ENCODE measurements at regions not wholly inside any gene's neighbourhood (a gene's known extent, or its start where the extent isn't known, plus 50 kb on each side); places are given as distances from the start of the nearest gene placed in this dataset.
"Not testable (repeated sequence)": the region's sequence is repeated elsewhere in the genome, so short reads cannot be mapped to it uniquely, and the experiment has no call there.

DNA sequence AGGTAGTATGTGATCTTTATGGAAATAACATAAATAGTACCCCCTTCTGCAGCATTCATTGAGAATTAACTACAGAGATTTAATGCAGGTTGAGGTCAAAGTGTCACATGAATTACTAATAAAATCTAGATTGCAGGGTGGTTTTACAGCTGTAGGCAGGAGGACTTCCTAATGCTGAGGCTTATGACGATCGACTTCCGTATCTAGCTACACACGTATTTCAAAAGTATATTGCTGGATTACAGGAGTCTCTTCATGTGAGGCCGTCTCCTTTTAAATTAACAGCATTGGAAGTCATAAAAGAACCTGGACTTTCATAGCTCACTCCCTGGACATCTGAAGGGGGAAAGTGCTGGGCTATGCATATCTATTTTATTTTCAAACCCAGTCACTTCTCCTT lies 180.9 kb downstream of the OSTF1 start:
- Histone ChIP-seq H3F3A (ENCODE audit: insufficient read depth, low read depth) (no peaks in the 10 kb centered on the region), H3K27ac (no peak overlapping the region), H3K4me3 (no peak overlapping the region), H3K4me1 (replicated peaks; ENCODE audit: insufficient read depth) (no peaks in the 10 kb centered on the region), H2AFZ (no peak overlapping the region), H3K27me3 (ENCODE audit: insufficient read depth, low read depth) (no peaks in the 10 kb centered on the region; the same call in 1 of the 2 replicates), H4K20me1 (ENCODE audit: insufficient read depth) (no peaks in the 10 kb centered on the region), H3K9me3 (ENCODE audit: insufficient read depth, low read depth) (no peaks in the 10 kb centered on the region), H3K9me2 (ENCODE audit: insufficient read depth) (no peaks in the 10 kb centered on the region), H3K36me3 (ENCODE audit: low read depth) (no peaks in the 10 kb centered on the region), H3K79me2 (ENCODE audit: low read depth) (no peaks in the 10 kb centered on the region), H3K4me2 (no peak overlapping the region)
- CTCF ChIA-PET, result no interaction called here
- DNase-seq, result no peak
- POLR2A ChIA-PET (ENCODE audit: unreplicated experiment), result interaction anchor here (0.8 kb wide), 1 partner anchor 161 kb away, joined by 35 read pairs; no protein-coding TSS in a partner anchor
- no TSS peak for BruUV-seq (replicated peaks)
- intact Hi-C loops (cut with micrococcal nuclease; ENCODE audit: unreplicated experiment), result loop anchor here (5.0 to 10.0 kb wide), 2 partner anchors 598 to 1436 kb away; no protein-coding TSS in a partner anchor
- TF ChIP-seq EZH2 (IDR thresholded peaks at IDR 0.05; ENCODE audit: low read depth), result no peak
- TF ChIP-seq, protein P1, sequence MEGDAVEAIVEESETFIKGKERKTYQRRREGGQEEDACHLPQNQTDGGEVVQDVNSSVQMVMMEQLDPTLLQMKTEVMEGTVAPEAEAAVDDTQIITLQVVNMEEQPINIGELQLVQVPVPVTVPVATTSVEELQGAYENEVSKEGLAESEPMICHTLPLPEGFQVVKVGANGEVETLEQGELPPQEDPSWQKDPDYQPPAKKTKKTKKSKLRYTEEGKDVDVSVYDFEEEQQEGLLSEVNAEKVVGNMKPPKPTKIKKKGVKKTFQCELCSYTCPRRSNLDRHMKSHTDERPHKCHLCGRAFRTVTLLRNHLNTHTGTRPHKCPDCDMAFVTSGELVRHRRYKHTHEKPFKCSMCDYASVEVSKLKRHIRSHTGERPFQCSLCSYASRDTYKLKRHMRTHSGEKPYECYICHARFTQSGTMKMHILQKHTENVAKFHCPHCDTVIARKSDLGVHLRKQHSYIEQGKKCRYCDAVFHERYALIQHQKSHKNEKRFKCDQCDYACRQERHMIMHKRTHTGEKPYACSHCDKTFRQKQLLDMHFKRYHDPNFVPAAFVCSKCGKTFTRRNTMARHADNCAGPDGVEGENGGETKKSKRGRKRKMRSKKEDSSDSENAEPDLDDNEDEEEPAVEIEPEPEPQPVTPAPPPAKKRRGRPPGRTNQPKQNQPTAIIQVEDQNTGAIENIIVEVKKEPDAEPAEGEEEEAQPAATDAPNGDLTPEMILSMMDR (conservative IDR thresholded peaks at IDR 0.05), result no peak

DNA sequence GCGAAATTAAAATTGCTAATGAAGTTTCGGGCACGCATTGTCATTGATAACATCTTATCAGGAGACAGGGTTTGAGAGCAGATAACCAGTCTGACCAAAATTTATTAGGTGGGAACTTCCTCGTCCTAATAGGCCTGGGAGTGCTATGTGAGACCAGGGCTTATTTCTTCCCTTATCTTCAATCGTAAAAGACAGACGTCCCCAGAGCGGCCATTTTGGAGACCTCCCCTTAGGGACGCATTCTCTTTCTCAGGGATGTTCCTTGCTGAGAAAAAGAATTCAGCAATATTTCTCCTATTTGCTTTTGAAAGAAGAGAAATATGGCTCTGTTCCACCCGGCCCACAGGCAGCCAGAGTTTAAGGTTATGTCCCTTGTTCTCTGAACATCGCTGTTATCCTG lies 184.7 kb downstream of the OSTF1 start:
- DNase-seq; H4K20me1 ChIP-seq (ENCODE audit: insufficient read depth); POLR2A ChIA-PET (ENCODE audit: unreplicated experiment); H3K4me1 ChIP-seq (replicated peaks; ENCODE audit: insufficient read depth); H3K79me2 ChIP-seq (ENCODE audit: low read depth); H3K4me2 ChIP-seq; H3K9me2 ChIP-seq (ENCODE audit: insufficient read depth); intact Hi-C loops (cut with micrococcal nuclease; ENCODE audit: unreplicated experiment); H3K4me3 ChIP-seq; BruUV-seq (replicated peaks); H3K27ac ChIP-seq; H3K9me3 ChIP-seq (ENCODE audit: insufficient read depth, low read depth); H3F3A ChIP-seq (ENCODE audit: insufficient read depth, low read depth); H3K36me3 ChIP-seq (ENCODE audit: low read depth); H2AFZ ChIP-seq; H3K27me3 ChIP-seq (ENCODE audit: insufficient read depth, low read depth); CTCF ChIA-PET: not testable (repeated sequence)

DNA sequence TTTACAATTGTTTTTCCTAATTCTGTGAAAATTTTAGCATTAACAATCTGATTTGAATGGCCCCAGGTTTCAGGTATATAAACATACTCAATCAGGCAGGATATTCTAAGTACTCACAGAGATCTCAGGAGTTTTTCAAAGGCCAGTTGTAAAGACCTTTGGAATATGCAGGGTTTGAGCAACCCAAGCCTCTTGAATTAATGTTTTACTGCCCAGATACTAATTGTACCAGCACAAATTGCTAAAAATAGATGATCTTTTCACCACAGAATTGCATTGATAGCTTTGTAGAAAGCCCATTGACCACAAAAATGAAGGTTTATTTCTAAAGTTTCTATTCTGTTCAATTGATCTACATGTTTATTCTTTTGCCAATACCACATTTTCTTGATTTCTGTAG lies 186.5 kb downstream of the OSTF1 start:
- POLR2A ChIA-PET (ENCODE audit: unreplicated experiment), result no interaction called here
- no peak overlapping the region for H3K4me3 ChIP-seq
- no TSS peak for BruUV-seq (replicated peaks)

More for the DNA sequence above, 186.5 kb downstream of the OSTF1 start:
- Histone ChIP-seq H3K9me3 (ENCODE audit: insufficient read depth, low read depth) (no peaks in the 10 kb centered on the region), H3K79me2 (ENCODE audit: low read depth) (no peaks in the 10 kb centered on the region), H4K20me1 (ENCODE audit: insufficient read depth) (no peaks in the 10 kb centered on the region), H3K27ac (no peak overlapping the region), H3F3A (ENCODE audit: insufficient read depth, low read depth) (no peaks in the 10 kb centered on the region), H2AFZ (no peak overlapping the region), H3K36me3 (ENCODE audit: low read depth) (no peaks in the 10 kb centered on the region), H3K27me3 (ENCODE audit: insufficient read depth, low read depth) (no peaks in the 10 kb centered on the region; the same call in 1 of the 2 replicates), H3K4me1 (replicated peaks; ENCODE audit: insufficient read depth) (no peaks in the 10 kb centered on the region), H3K9me2 (ENCODE audit: insufficient read depth) (no peaks in the 10 kb centered on the region; the same call in none of the 2 replicates), H3K4me2 (no peak overlapping the region)
- TF ChIP-seq, protein P1 (conservative IDR thresholded peaks at IDR 0.05), result no peak
- TF ChIP-seq EZH2 (IDR thresholded peaks at IDR 0.05; ENCODE audit: low read depth), result no peak
- CTCF ChIA-PET, result no interaction called here
- intact Hi-C loops (cut with micrococcal nuclease; ENCODE audit: unreplicated experiment), result no loop called here
- no peak for DNase-seq
